ENCODE measurements at regions not wholly inside any gene's neighbourhood (a gene's known extent, or its start where the extent isn't known, plus 50 kb on each side); places are given as distances from the start of the nearest gene placed in this dataset.

- no peak for DNase-seq (ENCODE audit: low read depth)
These were observed 202.3 kb downstream of the KIF21A start for GRCh38 chr12:39240587-39240986.

GRCh38 chr12:39239490-39240486 lies 203.1 kb downstream of the KIF21A start:
- no peak for DNase-seq (ENCODE audit: low read depth)

DNA sequence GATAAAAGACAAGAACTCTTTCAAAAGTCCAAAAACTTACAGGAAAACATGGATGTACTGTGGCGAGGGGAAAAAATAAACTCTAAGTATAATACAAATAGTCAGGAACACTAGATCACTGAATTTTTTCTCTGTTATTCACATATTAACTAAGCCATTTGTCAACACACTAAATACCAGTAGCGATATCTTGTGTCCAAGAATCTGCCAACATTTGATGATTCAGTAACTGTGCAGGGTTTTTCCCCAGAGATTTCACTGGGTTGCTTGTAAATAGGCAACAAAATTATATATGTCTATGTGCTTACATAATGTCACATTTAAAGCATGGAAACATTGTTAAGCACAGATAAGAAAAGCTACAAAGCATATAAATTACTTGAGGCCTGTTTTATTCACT lies 205.9 kb downstream of the KIF21A start:
- DNase-seq (ENCODE audit: low read depth): no peak

GRCh38 chr12:39235990-39236767 lies 206.7 kb downstream of the KIF21A start:
- no peak for DNase-seq (ENCODE audit: low read depth)

DNA sequence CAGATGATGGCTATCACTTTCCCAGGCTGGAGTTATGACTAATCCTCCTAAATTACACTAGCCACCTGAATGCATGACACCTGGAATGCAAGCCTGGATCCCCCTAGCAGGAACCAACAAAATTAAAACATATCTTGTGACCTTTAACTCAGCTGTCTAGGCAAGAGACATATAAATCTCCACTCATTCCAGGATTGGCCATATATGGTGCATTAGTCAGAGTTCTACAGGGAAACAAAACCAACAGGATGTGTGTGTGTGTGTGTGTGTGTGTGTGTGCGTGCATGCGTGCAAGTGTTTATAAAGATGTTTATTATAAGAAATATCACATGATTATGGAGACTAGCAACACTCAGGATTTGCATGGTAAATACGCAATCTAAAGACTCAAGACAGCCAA lies 212.8 kb downstream of the KIF21A start:
- no peak for DNase-seq (ENCODE audit: low read depth)

DNA sequence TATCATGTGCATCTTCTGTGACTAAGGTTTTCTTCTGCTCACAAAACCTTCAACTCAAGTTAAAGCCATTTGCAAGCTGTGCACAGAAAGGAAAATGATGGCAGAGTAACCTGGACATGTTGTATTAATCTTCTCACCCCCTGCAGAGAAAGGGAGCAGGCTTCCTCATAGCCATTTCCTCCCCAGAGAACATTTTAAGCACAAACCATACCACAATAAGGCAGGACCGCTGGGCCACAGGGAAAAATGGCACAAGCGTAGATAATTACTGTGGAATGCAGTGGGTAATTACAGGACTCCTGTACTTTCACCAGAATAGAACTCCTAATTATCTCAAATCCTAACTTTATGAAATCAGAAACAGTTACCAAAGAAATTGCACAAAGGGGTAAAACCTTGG lies 215.7 kb downstream of the KIF21A start:
- no peak for DNase-seq (ENCODE audit: low read depth)

- no peak for DNase-seq (ENCODE audit: low read depth)
These were observed 217.9 kb downstream of the KIF21A start for GRCh38 chr12:39224971-39225370.

DNA sequence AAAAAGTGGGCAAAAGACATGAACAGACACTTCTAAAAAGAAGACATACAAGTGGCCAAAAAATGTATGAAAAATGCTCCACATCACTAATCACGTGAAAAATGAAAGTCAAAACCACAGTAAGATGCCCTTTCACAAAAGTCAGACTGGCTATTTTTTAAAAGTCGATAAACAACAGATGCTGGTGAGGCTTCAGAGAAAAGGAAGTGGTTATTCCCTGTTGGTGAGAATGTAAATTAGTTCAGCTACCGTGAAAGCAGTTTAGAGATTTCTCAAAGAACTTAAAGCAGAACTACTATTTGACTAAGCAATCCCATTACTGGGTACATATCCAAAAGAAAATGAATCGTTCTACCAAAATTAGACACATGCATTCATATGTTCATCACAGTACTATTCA lies 237.0 kb downstream of the KIF21A start:
- DNase-seq (ENCODE audit: low read depth): no peak

DNA sequence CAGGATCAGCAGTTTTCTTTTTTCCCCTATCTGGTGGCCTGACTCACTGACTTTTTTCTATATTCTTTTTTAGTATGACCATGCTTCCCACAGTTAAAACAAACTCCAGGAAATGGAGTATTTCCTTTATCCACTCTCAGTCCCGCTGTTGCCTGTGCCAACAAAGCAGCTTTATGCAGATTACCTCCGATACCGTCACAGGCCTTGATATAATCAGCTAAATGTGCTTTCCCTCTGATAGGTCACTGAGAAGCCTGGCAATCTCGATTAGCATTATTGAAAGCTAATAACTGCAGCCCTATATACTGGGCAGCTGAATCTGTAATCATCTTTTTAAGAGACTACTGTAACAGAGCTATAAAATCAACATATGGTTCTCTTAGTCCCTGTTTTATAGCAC lies 243.6 kb downstream of the KIF21A start:
- DNase-seq (ENCODE audit: low read depth): no peak

DNA sequence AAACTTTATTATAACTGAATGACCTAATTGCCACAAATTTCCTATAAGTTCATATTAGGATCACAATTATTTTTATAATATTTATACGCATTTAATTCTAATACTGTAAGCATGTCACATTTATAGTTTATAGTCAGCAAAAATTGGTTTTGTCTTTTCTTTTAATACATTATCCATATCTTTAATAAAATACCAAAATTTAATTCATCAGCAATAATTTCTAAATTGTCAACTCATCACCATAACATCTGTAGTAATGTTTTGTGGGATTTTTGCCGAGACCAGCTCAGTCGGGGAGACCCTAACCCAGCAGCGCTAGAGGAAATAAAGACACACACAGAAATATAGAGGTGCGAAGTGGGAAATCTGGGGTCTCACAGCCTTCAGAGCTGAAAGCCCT lies 254.2 kb downstream of the KIF21A start:
- DNase-seq (ENCODE audit: low read depth): no peak

DNA sequence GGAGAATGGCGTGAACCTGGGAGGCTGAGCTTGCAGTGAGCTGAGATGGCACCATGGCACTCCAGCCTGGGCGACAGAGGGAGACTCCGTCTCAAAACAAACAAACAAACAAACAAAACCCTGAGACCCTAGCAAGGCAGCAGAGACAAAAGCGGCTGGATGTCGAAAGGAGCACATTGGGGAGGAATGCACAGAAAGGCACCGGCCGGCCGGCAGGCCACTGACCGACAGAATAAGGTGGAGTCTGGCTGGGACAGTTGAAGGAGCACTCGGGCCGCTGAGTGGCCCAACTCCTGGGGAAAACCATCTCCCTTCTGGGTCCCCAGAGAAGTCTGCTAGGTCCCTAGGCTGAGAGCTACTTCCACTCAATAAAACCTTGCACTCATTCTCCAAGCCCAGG lies 256.2 kb downstream of the KIF21A start:
- no peak for DNase-seq (ENCODE audit: low read depth)

GRCh38 chr12:39178837-39179236 lies 264.1 kb downstream of the KIF21A start:
- no peak for DNase-seq (ENCODE audit: low read depth)

GRCh38 chr12:39176356-39176755 lies 266.6 kb downstream of the KIF21A start:
- DNase-seq (ENCODE audit: low read depth): no peak

GRCh38 chr12:39173726-39174125 lies 268.3 kb upstream of the CPNE8 start:
- DNase-seq (ENCODE audit: low read depth): no peak

DNA sequence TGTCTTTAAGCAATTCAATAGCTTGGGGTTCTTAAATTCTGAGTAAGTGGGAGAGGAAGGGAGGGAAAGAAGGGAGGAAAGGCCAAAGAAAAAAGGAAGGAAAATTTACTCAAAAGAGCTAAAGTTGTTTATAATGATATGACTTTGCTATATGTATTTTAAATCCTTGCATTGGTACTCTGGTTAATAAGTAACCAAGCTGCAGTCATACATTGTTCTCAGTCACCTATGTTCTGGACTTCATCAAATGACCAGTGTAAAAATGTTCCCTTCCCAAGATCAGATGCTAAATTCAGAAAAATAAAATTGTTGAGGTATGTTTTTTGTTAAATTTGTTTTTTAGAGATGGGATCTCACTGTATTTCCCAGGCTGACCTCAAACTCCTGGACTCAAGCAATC lies 259.9 kb upstream of the CPNE8 start:
- DNase-seq (ENCODE audit: low read depth): no peak

DNA sequence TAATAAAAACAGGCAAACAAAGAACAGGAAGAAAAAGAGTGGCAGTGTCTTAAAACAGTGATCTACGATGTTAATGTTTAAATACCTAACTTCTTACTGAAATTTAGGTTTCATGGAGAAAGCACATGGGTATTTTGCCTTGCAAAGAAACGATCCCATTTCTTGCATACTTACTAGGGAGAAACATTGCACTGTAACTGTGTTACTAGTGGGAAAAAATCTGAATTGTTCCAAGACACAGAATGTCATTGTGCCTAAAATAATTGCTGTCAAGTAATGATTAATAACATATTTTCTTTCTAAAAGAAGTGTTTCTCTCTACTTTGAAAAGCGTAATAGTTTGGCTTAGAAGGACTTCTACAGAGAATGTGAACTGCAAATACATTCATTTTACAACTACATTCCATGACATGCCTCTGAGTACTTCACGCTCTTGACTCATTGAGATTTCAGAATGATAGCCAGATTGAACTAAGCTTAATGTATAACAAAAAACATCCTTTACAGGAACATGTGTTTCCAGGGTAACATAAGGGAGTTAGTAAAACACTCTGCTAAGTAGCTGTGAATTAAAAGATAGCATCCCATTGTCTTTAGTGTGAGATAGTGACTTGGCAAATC lies 256.2 kb upstream of the CPNE8 start:
- DNase-seq (ENCODE audit: low read depth): no peak

DNA sequence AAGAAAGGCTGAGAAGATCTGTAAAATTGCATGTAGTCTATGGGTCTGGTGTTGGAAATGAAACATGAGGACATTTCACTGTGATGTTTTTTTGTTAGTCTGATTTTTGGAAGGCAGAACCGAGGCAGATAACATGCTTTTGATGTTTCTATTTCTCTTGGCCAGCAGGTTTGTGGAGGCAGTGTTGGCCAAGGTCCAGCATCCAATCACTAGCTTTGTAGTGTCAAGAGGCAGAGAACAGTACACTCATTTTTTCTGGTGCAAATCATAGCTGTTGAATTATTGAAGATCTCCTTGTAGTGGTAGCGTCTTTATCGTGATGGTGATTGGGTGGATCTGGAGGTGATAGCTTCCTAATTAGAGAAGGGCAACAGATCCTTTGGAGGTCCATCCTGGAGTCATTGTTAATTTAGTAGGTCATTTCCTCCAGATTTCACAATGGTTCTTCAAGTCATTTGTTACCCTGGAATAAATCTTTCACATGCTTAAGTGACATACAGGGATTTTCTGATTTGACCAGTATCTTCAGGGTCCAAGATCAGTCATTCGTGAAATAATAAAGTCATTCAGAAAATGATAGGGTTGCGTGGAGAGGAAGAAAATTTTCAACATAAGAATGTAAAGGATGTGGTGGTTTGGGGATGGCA lies 252.4 kb upstream of the CPNE8 start:
- DNase-seq (ENCODE audit: low read depth): no peak

DNA sequence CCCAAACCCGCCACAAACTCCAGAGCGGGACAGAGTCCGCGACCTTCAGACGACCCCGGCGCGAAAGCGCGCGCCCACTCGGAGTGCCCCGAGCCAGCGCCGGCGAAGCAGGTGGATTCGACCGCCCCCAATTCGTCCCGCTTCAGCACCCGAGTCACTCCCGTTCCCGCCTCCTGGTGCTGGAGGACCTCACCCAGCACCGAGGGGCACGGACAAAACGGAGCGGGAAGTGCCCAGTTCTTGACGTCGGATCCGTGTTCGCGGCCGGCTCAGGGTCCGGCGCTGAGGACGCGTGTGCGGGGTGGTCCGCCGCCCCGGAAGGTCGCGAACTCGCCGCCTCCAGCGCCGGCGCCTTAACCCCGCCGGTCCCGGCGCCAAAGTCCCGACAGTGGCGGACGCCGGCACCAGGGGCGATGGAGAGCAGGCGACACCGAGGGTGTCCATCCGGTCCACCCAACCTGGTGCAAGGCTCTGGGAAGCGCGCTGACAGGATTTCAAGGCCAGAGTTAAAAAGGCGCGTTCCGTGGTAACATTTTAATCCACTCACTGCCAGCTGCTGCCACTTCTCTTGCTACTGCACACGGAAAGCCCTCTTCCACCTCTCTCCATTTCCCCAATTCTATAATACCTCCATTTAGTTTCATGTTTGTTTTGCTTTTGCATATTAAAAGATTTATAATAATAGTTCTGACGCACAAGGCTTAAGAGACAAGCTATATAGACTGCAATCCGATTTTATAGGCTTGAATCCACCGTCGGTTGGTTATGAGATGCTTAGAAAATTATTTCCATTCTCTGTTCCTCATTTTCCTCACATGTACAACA lies 240.0 kb upstream of the CPNE8 start:
- peak; percentile 3 for DNase-seq (ENCODE audit: low read depth)

DNA sequence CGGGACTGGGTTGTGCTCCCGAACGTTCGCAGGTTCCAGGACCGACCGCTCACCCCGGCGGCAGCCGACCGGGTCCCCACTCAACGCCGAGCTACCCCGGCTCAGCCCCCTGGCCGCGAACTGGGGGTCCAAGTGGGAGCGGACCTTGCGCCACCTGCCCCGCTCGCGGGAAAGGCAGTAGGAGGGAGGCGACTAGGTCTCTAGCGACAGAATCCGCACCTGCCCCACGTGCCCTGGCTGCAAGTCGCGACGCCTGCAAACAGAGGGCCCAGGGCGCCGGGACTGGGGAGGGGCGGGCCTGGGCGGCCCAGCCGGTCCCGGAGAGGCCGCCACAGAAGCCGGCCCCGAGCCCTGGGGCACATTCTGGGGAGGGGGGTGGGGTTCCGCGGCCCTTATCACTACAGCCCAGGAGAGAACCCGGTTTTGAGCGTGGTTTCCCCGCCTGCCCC lies 239.2 kb upstream of the CPNE8 start:
- no peak for DNase-seq (ENCODE audit: low read depth)

DNA sequence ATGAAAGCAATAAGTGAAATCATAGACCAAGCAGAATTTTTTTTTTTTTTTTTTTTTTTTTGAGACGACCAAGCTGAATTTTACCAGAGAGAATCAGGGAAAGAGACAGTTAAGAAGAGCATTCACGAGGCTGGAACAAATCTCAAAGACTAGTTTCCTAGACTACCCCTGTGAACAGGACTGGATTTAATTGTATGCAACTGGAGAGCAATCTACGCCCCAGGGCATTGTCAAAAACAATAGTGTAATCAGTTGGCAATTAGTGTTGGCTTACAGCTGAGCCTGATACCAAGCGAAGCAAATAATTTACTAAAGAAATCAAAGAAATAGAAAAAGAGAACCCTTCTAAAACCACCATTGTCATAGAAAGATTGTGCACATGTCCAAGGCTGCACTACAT lies 232.9 kb upstream of the CPNE8 start:
- no peak for DNase-seq (ENCODE audit: low read depth)

DNA sequence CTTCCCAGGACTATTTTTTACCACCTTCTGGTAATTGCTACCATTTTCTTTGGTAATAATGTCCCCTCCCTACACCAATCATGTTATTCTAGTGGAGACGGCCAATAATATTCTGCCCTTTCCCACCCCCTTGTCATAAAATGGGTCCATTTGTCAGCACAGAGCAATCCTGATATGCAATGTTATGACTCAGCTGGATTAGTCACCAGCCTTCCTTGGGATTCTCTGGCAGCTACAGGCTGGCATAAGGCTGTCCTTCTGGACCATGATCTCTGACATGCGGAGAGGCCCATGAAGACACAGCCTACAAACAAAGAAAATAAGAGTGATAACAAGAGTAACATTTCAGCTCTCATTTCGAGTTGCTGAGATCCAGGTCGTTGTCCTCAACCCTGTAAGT lies 222.0 kb upstream of the CPNE8 start:
- no peak for DNase-seq (ENCODE audit: low read depth)
